ENCODE measurements at regions not wholly inside any gene's neighbourhood (a gene's known extent, or its start where the extent isn't known, plus 50 kb on each side); places are given as distances from the start of the nearest gene placed in this dataset.

- TF ChIP-seq, protein P1, sequence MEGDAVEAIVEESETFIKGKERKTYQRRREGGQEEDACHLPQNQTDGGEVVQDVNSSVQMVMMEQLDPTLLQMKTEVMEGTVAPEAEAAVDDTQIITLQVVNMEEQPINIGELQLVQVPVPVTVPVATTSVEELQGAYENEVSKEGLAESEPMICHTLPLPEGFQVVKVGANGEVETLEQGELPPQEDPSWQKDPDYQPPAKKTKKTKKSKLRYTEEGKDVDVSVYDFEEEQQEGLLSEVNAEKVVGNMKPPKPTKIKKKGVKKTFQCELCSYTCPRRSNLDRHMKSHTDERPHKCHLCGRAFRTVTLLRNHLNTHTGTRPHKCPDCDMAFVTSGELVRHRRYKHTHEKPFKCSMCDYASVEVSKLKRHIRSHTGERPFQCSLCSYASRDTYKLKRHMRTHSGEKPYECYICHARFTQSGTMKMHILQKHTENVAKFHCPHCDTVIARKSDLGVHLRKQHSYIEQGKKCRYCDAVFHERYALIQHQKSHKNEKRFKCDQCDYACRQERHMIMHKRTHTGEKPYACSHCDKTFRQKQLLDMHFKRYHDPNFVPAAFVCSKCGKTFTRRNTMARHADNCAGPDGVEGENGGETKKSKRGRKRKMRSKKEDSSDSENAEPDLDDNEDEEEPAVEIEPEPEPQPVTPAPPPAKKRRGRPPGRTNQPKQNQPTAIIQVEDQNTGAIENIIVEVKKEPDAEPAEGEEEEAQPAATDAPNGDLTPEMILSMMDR (conservative IDR thresholded peaks at IDR 0.05): no peak
- Mint-ChIP-seq H3K4me3 (no peak overlapping the region), H3K4me1 (peaks cover 5% of the 10 kb centered on the region), H3K36me3 (ENCODE audit: low read depth) (no peaks in the 10 kb centered on the region), H3K27ac (ENCODE audit: unreplicated experiment) (no peak overlapping the region), H3K9me3 (no peaks in the 10 kb centered on the region), H3K27me3 (ENCODE audit: low read depth) (peaks cover 32% of the 10 kb centered on the region)
- no peak for DNase-seq (ENCODE audit: low read depth, low spot score)
These were observed 208.4 kb upstream of the RBFOX1 start for GRCh38 chr16:7124242-7124641.

GRCh38 chr16:7116734-7117133 lies 215.9 kb upstream of the RBFOX1 start:
- H3K4me1 Mint-ChIP-seq: no peaks in the 10 kb centered on the region
- TF ChIP-seq, protein P1 (conservative IDR thresholded peaks at IDR 0.05): no peak
- no peak overlapping the region for H3K27ac Mint-ChIP-seq (ENCODE audit: unreplicated experiment)
- DNase-seq (ENCODE audit: low read depth, low spot score): no peak
- H3K36me3 Mint-ChIP-seq (ENCODE audit: low read depth): no peaks in the 10 kb centered on the region
- peaks cover 29% of the 10 kb centered on the region for H3K27me3 Mint-ChIP-seq (ENCODE audit: low read depth)
- no peaks in the 10 kb centered on the region for H3K9me3 Mint-ChIP-seq
- H3K4me3 Mint-ChIP-seq: no peak overlapping the region

DNA sequence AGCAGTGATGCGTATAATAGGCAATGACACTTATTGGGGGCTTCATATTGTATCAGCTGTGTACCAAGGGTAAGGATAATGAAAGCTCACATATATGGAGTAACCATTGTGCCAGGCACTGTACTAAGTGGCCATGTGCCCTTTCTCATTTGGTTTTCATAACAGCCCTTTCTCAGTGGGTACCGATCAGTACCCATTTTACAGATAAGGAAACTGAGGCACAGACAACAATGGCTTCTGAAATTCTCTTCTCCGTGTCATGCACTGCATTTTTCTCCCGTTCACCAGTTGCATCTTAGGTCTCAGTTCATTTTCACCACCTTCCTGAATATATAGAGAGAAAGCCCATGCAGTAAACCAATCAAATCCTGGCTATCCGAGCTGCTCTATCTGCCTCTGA lies 216.7 kb upstream of the RBFOX1 start:
- no peak overlapping the region for H3K27ac Mint-ChIP-seq (ENCODE audit: unreplicated experiment)
- H3K4me3 Mint-ChIP-seq: no peak overlapping the region
- peaks cover 26% of the 10 kb centered on the region for H3K27me3 Mint-ChIP-seq (ENCODE audit: low read depth)
- H3K4me1 Mint-ChIP-seq: no peaks in the 10 kb centered on the region
- H3K36me3 Mint-ChIP-seq (ENCODE audit: low read depth): no peaks in the 10 kb centered on the region
- no peaks in the 10 kb centered on the region for H3K9me3 Mint-ChIP-seq
- TF ChIP-seq, protein P1 (conservative IDR thresholded peaks at IDR 0.05): no peak
- no peak for DNase-seq (ENCODE audit: low read depth, low spot score)

GRCh38 chr16:7113949-7114348 lies 218.7 kb upstream of the RBFOX1 start:
- Mint-ChIP-seq H3K4me3 (no peak overlapping the region), H3K4me1 (no peaks in the 10 kb centered on the region), H3K36me3 (ENCODE audit: low read depth) (no peaks in the 10 kb centered on the region), H3K27me3 (ENCODE audit: low read depth) (peaks cover 15% of the 10 kb centered on the region), H3K27ac (ENCODE audit: unreplicated experiment) (no peak overlapping the region), H3K9me3 (no peaks in the 10 kb centered on the region)
- TF ChIP-seq, protein P1 (conservative IDR thresholded peaks at IDR 0.05): no peak
- no peak for DNase-seq (ENCODE audit: low read depth, low spot score)

- no peak overlapping the region for H3K27ac Mint-ChIP-seq (ENCODE audit: unreplicated experiment)
- no peak overlapping the region for H3K4me3 Mint-ChIP-seq
- TF ChIP-seq, protein P1 (conservative IDR thresholded peaks at IDR 0.05): no peak
- DNase-seq (ENCODE audit: low read depth, low spot score): no peak
- H3K4me1 Mint-ChIP-seq: no peaks in the 10 kb centered on the region
- no peaks in the 10 kb centered on the region for H3K9me3 Mint-ChIP-seq
- H3K36me3 Mint-ChIP-seq (ENCODE audit: low read depth): no peaks in the 10 kb centered on the region
- H3K27me3 Mint-ChIP-seq (ENCODE audit: low read depth): peaks cover 14% of the 10 kb centered on the region
These were observed 219.2 kb upstream of the RBFOX1 start for GRCh38 chr16:7113395-7113794.

DNA sequence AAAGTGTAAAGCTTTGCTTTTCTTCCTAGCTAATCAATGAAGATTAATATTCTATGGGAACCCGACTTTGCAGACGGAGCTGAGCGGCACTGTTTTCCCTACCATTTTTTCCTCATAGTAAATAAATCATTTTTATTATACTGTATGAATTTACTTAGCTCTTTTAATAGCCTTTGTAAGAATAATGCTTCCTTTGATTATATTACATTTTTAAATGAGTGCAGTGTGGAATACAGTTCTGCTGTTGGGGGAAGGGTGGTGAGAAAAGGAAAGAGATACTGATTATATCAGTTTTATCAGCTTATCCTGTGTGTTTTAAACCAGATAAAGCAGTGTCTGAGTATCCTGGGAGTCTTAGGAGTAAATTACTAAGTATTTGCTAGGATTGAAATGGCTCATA lies 221.4 kb upstream of the RBFOX1 start:
- H3K36me3 Mint-ChIP-seq (ENCODE audit: low read depth): no peaks in the 10 kb centered on the region
- no peaks in the 10 kb centered on the region for H3K4me1 Mint-ChIP-seq
- no peaks in the 10 kb centered on the region for H3K9me3 Mint-ChIP-seq
- peaks cover 3% of the 10 kb centered on the region for H3K27me3 Mint-ChIP-seq (ENCODE audit: low read depth)
- TF ChIP-seq, protein P1 (conservative IDR thresholded peaks at IDR 0.05): no peak
- H3K27ac Mint-ChIP-seq (ENCODE audit: unreplicated experiment): no peak overlapping the region
- no peak overlapping the region for H3K4me3 Mint-ChIP-seq
- no peak for DNase-seq (ENCODE audit: low read depth, low spot score)
